ENCODE measurements at regions not wholly inside any gene's neighbourhood (a gene's known extent, or its start where the extent isn't known, plus 50 kb on each side); places are given as distances from the start of the nearest gene placed in this dataset.

DNA sequence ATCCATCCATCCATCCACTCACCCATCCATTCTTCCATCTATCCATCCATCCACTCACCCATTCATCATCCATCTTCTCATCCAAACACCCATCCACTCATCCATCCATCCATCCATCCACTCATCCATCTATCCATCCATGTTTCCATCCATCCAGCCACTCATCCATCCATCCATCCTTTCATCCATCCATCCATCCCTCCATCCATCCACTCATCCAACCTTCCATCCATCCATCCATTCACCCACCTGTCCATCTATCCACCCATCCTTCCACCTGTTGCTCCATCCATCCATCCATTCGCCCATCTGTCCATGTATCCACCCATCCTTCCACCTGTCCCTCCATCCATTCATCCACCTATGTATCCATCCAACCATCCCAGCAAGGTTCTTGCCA is 378.4 kb upstream of the PFKP start:
- TF ChIP-seq, protein P1, sequence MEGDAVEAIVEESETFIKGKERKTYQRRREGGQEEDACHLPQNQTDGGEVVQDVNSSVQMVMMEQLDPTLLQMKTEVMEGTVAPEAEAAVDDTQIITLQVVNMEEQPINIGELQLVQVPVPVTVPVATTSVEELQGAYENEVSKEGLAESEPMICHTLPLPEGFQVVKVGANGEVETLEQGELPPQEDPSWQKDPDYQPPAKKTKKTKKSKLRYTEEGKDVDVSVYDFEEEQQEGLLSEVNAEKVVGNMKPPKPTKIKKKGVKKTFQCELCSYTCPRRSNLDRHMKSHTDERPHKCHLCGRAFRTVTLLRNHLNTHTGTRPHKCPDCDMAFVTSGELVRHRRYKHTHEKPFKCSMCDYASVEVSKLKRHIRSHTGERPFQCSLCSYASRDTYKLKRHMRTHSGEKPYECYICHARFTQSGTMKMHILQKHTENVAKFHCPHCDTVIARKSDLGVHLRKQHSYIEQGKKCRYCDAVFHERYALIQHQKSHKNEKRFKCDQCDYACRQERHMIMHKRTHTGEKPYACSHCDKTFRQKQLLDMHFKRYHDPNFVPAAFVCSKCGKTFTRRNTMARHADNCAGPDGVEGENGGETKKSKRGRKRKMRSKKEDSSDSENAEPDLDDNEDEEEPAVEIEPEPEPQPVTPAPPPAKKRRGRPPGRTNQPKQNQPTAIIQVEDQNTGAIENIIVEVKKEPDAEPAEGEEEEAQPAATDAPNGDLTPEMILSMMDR (tag by site-specific recombination; IDR thresholded peaks at IDR 0.05): no peak
- TF ChIP-seq ZNF76 (tag by site-specific recombination; IDR thresholded peaks at IDR 0.05; ENCODE audit: borderline replicate concordance, low read depth): no peak
- no peak for TF ChIP-seq YY1 (tag by site-specific recombination; IDR thresholded peaks at IDR 0.05)
- TF ChIP-seq, protein P2, sequence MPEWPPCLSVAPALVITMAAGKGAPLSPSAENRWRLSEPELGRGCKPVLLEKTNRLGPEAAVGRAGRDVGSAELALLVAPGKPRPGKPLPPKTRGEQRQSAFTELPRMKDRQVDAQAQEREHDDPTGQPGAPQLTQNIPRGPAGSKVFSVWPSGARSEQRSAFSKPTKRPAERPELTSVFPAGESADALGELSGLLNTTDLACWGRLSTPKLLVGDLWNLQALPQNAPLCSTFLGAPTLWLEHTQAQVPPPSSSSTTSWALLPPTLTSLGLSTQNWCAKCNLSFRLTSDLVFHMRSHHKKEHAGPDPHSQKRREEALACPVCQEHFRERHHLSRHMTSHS (tag by site-specific recombination; IDR thresholded peaks at IDR 0.05): no peak
- TF ChIP-seq, protein P3, sequence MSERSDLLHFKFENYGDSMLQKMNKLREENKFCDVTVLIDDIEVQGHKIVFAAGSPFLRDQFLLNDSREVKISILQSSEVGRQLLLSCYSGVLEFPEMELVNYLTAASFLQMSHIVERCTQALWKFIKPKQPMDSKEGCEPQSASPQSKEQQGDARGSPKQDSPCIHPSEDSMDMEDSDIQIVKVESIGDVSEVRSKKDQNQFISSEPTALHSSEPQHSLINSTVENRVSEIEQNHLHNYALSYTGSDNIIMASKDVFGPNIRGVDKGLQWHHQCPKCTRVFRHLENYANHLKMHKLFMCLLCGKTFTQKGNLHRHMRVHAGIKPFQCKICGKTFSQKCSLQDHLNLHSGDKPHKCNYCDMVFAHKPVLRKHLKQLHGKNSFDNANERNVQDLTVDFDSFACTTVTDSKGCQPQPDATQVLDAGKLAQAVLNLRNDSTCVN (tag by site-specific recombination; optimal IDR thresholded peaks at IDR 0.05): no peak
- TF ChIP-seq, protein P4, sequence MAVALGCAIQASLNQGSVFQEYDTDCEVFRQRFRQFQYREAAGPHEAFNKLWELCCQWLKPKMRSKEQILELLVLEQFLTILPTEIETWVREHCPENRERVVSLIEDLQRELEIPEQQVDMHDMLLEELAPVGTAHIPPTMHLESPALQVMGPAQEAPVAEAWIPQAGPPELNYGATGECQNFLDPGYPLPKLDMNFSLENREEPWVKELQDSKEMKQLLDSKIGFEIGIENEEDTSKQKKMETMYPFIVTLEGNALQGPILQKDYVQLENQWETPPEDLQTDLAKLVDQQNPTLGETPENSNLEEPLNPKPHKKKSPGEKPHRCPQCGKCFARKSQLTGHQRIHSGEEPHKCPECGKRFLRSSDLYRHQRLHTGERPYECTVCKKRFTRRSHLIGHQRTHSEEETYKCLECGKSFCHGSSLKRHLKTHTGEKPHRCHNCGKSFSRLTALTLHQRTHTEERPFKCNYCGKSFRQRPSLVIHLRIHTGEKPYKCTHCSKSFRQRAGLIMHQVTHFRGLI (tag by site-specific recombination; IDR thresholded peaks at IDR 0.05): no peak
- TF ChIP-seq ZNF184 (tag by site-specific recombination; IDR thresholded peaks at IDR 0.05): no peak
- TF ChIP-seq ZNF2 (tag by site-specific recombination; IDR thresholded peaks at IDR 0.05): no peak
- TF ChIP-seq, protein P5, sequence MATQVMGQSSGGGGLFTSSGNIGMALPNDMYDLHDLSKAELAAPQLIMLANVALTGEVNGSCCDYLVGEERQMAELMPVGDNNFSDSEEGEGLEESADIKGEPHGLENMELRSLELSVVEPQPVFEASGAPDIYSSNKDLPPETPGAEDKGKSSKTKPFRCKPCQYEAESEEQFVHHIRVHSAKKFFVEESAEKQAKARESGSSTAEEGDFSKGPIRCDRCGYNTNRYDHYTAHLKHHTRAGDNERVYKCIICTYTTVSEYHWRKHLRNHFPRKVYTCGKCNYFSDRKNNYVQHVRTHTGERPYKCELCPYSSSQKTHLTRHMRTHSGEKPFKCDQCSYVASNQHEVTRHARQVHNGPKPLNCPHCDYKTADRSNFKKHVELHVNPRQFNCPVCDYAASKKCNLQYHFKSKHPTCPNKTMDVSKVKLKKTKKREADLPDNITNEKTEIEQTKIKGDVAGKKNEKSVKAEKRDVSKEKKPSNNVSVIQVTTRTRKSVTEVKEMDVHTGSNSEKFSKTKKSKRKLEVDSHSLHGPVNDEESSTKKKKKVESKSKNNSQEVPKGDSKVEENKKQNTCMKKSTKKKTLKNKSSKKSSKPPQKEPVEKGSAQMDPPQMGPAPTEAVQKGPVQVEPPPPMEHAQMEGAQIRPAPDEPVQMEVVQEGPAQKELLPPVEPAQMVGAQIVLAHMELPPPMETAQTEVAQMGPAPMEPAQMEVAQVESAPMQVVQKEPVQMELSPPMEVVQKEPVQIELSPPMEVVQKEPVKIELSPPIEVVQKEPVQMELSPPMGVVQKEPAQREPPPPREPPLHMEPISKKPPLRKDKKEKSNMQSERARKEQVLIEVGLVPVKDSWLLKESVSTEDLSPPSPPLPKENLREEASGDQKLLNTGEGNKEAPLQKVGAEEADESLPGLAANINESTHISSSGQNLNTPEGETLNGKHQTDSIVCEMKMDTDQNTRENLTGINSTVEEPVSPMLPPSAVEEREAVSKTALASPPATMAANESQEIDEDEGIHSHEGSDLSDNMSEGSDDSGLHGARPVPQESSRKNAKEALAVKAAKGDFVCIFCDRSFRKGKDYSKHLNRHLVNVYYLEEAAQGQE (tag by site-specific recombination; IDR thresholded peaks at IDR 0.05): no peak
- TF ChIP-seq SETDB1 (IDR thresholded peaks at IDR 0.05; ENCODE audit: insufficient read length, low read length): no peak
- TF ChIP-seq ZNF776 (tag by site-specific recombination; IDR thresholded peaks at IDR 0.05; ENCODE audit: borderline replicate concordance): no peak
- TF ChIP-seq, protein P6, sequence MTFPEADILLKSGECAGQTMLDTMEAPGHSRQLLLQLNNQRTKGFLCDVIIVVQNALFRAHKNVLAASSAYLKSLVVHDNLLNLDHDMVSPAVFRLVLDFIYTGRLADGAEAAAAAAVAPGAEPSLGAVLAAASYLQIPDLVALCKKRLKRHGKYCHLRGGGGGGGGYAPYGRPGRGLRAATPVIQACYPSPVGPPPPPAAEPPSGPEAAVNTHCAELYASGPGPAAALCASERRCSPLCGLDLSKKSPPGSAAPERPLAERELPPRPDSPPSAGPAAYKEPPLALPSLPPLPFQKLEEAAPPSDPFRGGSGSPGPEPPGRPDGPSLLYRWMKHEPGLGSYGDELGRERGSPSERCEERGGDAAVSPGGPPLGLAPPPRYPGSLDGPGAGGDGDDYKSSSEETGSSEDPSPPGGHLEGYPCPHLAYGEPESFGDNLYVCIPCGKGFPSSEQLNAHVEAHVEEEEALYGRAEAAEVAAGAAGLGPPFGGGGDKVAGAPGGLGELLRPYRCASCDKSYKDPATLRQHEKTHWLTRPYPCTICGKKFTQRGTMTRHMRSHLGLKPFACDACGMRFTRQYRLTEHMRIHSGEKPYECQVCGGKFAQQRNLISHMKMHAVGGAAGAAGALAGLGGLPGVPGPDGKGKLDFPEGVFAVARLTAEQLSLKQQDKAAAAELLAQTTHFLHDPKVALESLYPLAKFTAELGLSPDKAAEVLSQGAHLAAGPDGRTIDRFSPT (tag by site-specific recombination; IDR thresholded peaks at IDR 0.05): no peak
- no peak for TF ChIP-seq ZNF549 (tag by site-specific recombination; IDR thresholded peaks at IDR 0.05)
